GM12878 (cell line): ENCODE measurements at regions not wholly inside any gene's neighbourhood (a gene's known extent, or its start where the extent isn't known, plus 50 kb on each side); places are given as distances from the start of the nearest gene placed in this dataset.

Source experiments
- ATAC-seq: fragments of 200-7000 bp; cut with Tn5 transposase; 3 replicates; pipeline ENCODE4 v1.9.1; 2020; ENCODE audit warnings: mild to moderate bottlenecking, moderate library complexity
- BruUV-seq: library from RNA; stranded (reverse); fragments of 400-500 nt; replicated peaks from 2 replicates; lab custom pipeline; 2021; lab: Mats Ljungman, UMichigan
- CTCF ChIA-PET: fragments of 300-600 bp; sonication (Branson Sonifier 250); formaldehyde crosslinking; extraction: SDS; loops from one replicate; lab custom pipeline; 2021; ENCODE audit warnings: inconsistent platforms; lab: Yijun Ruan, JAX
- POLR2A ChIA-PET: fragments of 350-600 bp; formaldehyde crosslinking; extraction: SDS; loops from one replicate; lab custom pipeline; 2021; ENCODE audit warnings: inconsistent platforms; lab: Charles Lee
- RAD21 ChIA-PET: fragments of 300-600 bp; sonication (Branson Sonifier 250); formaldehyde crosslinking; loops from one replicate; lab custom pipeline; 2023; ENCODE audit warnings: antibody characterized with exemption; ENCODE audit not compliant: unreplicated experiment; lab: Charles Lee
- SMC1A ChIA-PET: fragments of 300-600 bp; sonication (Branson Sonifier 250); formaldehyde crosslinking; loops from one replicate; lab custom pipeline; 2023; ENCODE audit not compliant: unreplicated experiment, uncharacterized antibody; lab: Charles Lee
- DNase-seq: peaks from one replicate; pipeline ENCODE4 v3.0.0-alpha.2; 2011; ENCODE audit warnings: low read depth, low spot score
- FAIRE-seq: peaks from 3 replicates; lab custom pipeline; 2011; peaks lifted over from hg19 to GRCh38; lab: Jason Lieb, UNC
- H2AFZ ChIP-seq: 2 replicates; pipeline ENCODE4 v1.6.0; 2011; ENCODE audit warnings: low read depth, low read length, control low read depth; ENCODE audit not compliant: control insufficient read depth
- H3K27ac ChIP-seq: 2 replicates; pipeline ENCODE4 v1.5.1; 2011; ENCODE audit warnings: control low read depth; ENCODE audit not compliant: control insufficient read depth, insufficient read depth
- H3K27me3 ChIP-seq, 2 experiments: replicated peaks in 1 of 2; 2 replicates each; pipeline versions ENCODE4 v1.6.0 to v1.6.1; 2011; ENCODE audit warnings: low read length in 1 of 2; ENCODE audit not compliant: control insufficient read depth in 2 of 2, insufficient read depth in 2 of 2
- H3K36me3 ChIP-seq, 2 experiments: 2 replicates each; pipeline ENCODE4 v1.5.1; 2011; ENCODE audit warnings: low read length in 1 of 2; ENCODE audit not compliant: control insufficient read depth in 2 of 2, insufficient read depth in 2 of 2
- H3K4me1 ChIP-seq: 2 replicates; pipeline ENCODE4 v1.6.1; 2011; ENCODE audit warnings: mild to moderate bottlenecking, low read length, moderate library complexity, mixed read lengths; ENCODE audit not compliant: control insufficient read depth, insufficient read depth
- H3K4me2 ChIP-seq: 2 replicates; pipeline ENCODE4 v1.6.0; 2011; ENCODE audit warnings: control low read depth; ENCODE audit not compliant: control insufficient read depth, insufficient read depth
- H3K4me3 ChIP-seq: fragments of 200-600 bp; sonication (generic); 2 replicates; pipeline ENCODE4 v1.5.1; 2016
- H3K79me2 ChIP-seq: 2 replicates; pipeline ENCODE4 v1.6.0; 2011; ENCODE audit warnings: low read length; ENCODE audit not compliant: control insufficient read depth, insufficient read depth
- H3K9ac ChIP-seq: 2 replicates; pipeline ENCODE4 v1.8.0; 2011; ENCODE audit warnings: low read length, control low read depth, mixed read lengths; ENCODE audit not compliant: control insufficient read depth, insufficient read depth
- H3K9me3 ChIP-seq: replicated peaks from 3 replicates; pipeline ENCODE4 v1.5.1; 2011; ENCODE audit warnings: mild to moderate bottlenecking, low read length; ENCODE audit not compliant: control insufficient read depth, insufficient read depth
- H4K20me1 ChIP-seq: 2 replicates; pipeline ENCODE4 v1.6.0; 2011; ENCODE audit not compliant: control insufficient read depth, insufficient read depth
- CBX3 ChIP-seq: fragments of 200-600 bp; sonication (generic); IDR thresholded peaks from 2 replicates; pipeline ENCODE4 v1.6.1; 2016; ENCODE audit warnings: low read depth, borderline replicate concordance
- CHD4 ChIP-seq: fragments of 200-600 bp; sonication (generic); IDR thresholded peaks from 2 replicates; pipeline ENCODE4 v1.6.1; 2016; ENCODE audit warnings: mild to moderate bottlenecking
- ESRRA ChIP-seq: IDR thresholded peaks from 2 replicates; pipeline ENCODE4 v1.6.1; 2012; ENCODE audit warnings: mild to moderate bottlenecking, low read length, improper control_type of control experiment
- ETV6 ChIP-seq, 2 experiments: fragments of 450-650 bp in 1 of 2; IDR thresholded peaks in 1 of 2; conservative IDR thresholded peaks in 1 of 2; 2 replicates each; pipeline ENCODE4 v1.6.1; 2014; ENCODE audit warnings: antibody characterized with exemption in 1 of 2, borderline replicate concordance in 1 of 2, low read depth in 1 of 2, mild to moderate bottlenecking in 1 of 2, moderate library complexity in 1 of 2
- NKRF ChIP-seq: fragments of 450-650 bp; conservative IDR thresholded peaks from 2 replicates; pipeline ENCODE4 v1.6.1; 2017; ENCODE audit warnings: mild to moderate bottlenecking, moderate library complexity
- NR2F1 ChIP-seq: fragments of 450-650 bp; conservative IDR thresholded peaks from 2 replicates; pipeline ENCODE4 v1.6.1; 2017; ENCODE audit warnings: mild to moderate bottlenecking
- POLR2A ChIP-seq: IDR thresholded peaks from 2 replicates; pipeline ENCODE4 v1.6.1; 2011; ENCODE audit warnings: low read depth, mild to moderate bottlenecking, low read length
- POU2F2 ChIP-seq: IDR thresholded peaks from 3 replicates; pipeline ENCODE4 v1.6.1; 2011; ENCODE audit warnings: low read depth, mild to moderate bottlenecking, low read length, borderline replicate concordance
- RAD51 ChIP-seq: fragments of 450-650 bp; IDR thresholded peaks from 2 replicates; pipeline ENCODE4 v1.6.1; 2016; ENCODE audit warnings: moderate library complexity, mild to moderate bottlenecking, inconsistent platforms
- RB1 ChIP-seq: fragments of 450-650 bp; formaldehyde crosslinking; IDR thresholded peaks from 2 replicates; pipeline ENCODE4 v1.6.1; 2017; ENCODE audit warnings: mild to moderate bottlenecking, borderline replicate concordance
- RCOR1 ChIP-seq: conservative IDR thresholded peaks from 2 replicates; pipeline ENCODE4 v1.6.1; 2012; ENCODE audit warnings: low read depth, low read length, improper control_type of control experiment
- RUNX3 ChIP-seq: IDR thresholded peaks from 2 replicates; pipeline ENCODE4 v1.6.1; 2012; ENCODE audit warnings: low read length, inconsistent platforms
- SPI1 ChIP-seq: IDR thresholded peaks from 2 replicates; pipeline ENCODE4 v1.6.1; 2011; ENCODE audit warnings: low read depth, mild to moderate bottlenecking, low read length, moderate library complexity, borderline replicate concordance; ENCODE audit not compliant: insufficient read depth
- TBL1XR1 ChIP-seq: IDR thresholded peaks from 2 replicates; pipeline ENCODE4 v1.6.1; 2012; ENCODE audit warnings: low read depth, low read length, improper control_type of control experiment
- ZBTB33 ChIP-seq: fragments of 450-650 bp; IDR thresholded peaks from 2 replicates; pipeline ENCODE4 v1.6.1; 2017; ENCODE audit warnings: mild to moderate bottlenecking
- ZZZ3 ChIP-seq: IDR thresholded peaks from 2 replicates; pipeline ENCODE4 v1.6.1; 2011; ENCODE audit warnings: low read depth; ENCODE audit not compliant: control insufficient read depth, insufficient read length
- WGBS: methylation state at CpG from one replicate; pipeline ENCODE4 v1.1.6; 2016; ENCODE audit warnings: low lambda C conversion rate; ENCODE audit not compliant: insufficient replicate concordance, insufficient coverage; ENCODE audit errors: missing lambda C conversion rate; 5-methylcytosine and 5-hydroxymethylcytosine counted together
- in situ Hi-C: fragments of 300-500 bp; cut with MboI; formaldehyde crosslinking; loops from 9 replicates; pipeline ENCODE4 v1.14.3; 2018; ENCODE audit warnings: mixed read lengths
- intact Hi-C: fragments of 100-400 bp; cut with micrococcal nuclease; formaldehyde crosslinking; loops from one replicate; pipeline ENCODE4 v1.14.2; 2022; ENCODE audit not compliant: unreplicated experiment
- TF ChIP-seq, protein P1 (sequence below): fragments of 450-650 bp; IDR thresholded peaks from 2 replicates; pipeline ENCODE4 v1.6.1; 2018; ENCODE audit warnings: borderline replicate concordance, mild to moderate bottlenecking; ENCODE audit not compliant: partially characterized antibody

GRCh38 chr14:51564986-51565604, 86.6 kb upstream of the FRMD6 start:
- H3K27ac ChIP-seq, result no peak overlapping the region
- FAIRE-seq (no peak), ATAC-seq (no peak), DNase-seq (no peak)
- in situ Hi-C loops, result no loop called here
- H3K4me3 ChIP-seq, result no peak overlapping the region
- H3K27me3 ChIP-seq, result no peaks in the 10 kb centered on the region
- ChIA-PET SMC1A (no interaction called here), POLR2A (no interaction called here), RAD21 (no interaction called here), CTCF (no interaction called here)
- no peak overlapping the region for H2AFZ ChIP-seq
- intact Hi-C loops, result no loop called here
- H3K36me3 ChIP-seq, result no peaks in the 10 kb centered on the region
- WGBS, result 55% methylated on average over 6 of the region's 6 CpGs
- TF ChIP-seq POLR2A (no peak), CHD4 (no peak), ZBTB33 (no peak), NKRF (no peak), ESRRA (no peak), TBL1XR1 (no peak), CBX3 (no peak), SPI1 (no peak), RCOR1 (no peak), RUNX3 (no peak), RAD51 (no peak), ETV6 (conservative IDR thresholded peaks at IDR 0.05 in 1 of 2, IDR thresholded peaks at IDR 0.05 in 1 of 2; ENCODE audit: borderline replicate concordance in 1 of 2, low read depth in 1 of 2) (no peak), RB1 (no peak), NR2F1 (no peak), POU2F2 (no peak), ZZZ3 (no peak)
- TF ChIP-seq, protein P1, sequence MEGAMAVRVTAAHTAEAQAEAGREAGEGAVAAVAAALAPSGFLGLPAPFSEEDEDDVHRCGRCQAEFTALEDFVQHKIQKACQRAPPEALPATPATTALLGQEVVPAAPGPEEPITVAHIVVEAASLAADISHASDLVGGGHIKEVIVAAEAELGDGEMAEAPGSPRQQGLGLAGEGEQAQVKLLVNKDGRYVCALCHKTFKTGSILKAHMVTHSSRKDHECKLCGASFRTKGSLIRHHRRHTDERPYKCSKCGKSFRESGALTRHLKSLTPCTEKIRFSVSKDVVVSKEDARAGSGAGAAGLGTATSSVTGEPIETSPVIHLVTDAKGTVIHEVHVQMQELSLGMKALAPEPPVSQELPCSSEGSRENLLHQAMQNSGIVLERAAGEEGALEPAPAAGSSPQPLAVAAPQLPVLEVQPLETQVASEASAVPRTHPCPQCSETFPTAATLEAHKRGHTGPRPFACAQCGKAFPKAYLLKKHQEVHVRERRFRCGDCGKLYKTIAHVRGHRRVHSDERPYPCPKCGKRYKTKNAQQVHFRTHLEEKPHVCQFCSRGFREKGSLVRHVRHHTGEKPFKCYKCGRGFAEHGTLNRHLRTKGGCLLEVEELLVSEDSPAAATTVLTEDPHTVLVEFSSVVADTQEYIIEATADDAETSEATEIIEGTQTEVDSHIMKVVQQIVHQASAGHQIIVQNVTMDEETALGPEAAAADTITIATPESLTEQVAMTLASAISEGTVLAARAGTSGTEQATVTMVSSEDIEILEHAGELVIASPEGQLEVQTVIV, result no peak
- no peak overlapping the region for H3K9ac ChIP-seq
- no peaks in the 10 kb centered on the region for H3K9me3 ChIP-seq
- no peaks in the 10 kb centered on the region for H3K4me1 ChIP-seq
- no TSS peak for BruUV-seq
- no peak overlapping the region for H3K4me2 ChIP-seq
- H3K79me2 ChIP-seq, result no peaks in the 10 kb centered on the region
- no peaks in the 10 kb centered on the region for H4K20me1 ChIP-seq
